NCI-H1930 (cell line): ENCODE measurements at regions not wholly inside any gene's neighbourhood (a gene's known extent, or its start where the extent isn't known, plus 50 kb on each side); places are given as distances from the start of the nearest gene placed in this dataset.

Experiments used
- DNase-seq, 2 experiments: peaks; one replicate each; lab custom pipeline; 2025; lab: John Stamatoyannopoulos, UW

GRCh38 chr18:10057894-10058791 is 144.3 kb downstream of the VAPA start:
- no peak for DNase-seq

GRCh38 chr18:10059610-10060468 is 146.0 kb downstream of the VAPA start:
- DNase-seq: no peak

- no peak for DNase-seq
These were observed 146.6 kb downstream of the VAPA start for GRCh38 chr18:10060469-10060782.

GRCh38 chr18:10060841-10061240 is 147.0 kb downstream of the VAPA start:
- DNase-seq: no peak

GRCh38 chr18:10061566-10062140 is 147.8 kb downstream of the VAPA start:
- DNase-seq: no peak

GRCh38 chr18:10062302-10063300 is 148.8 kb downstream of the VAPA start:
- no peak for DNase-seq

GRCh38 chr18:10063489-10063888 is 149.7 kb downstream of the VAPA start:
- DNase-seq: no peak

- DNase-seq: no peak
These were observed 150.5 kb downstream of the VAPA start for GRCh38 chr18:10064267-10064666.

- no peak for DNase-seq
These were observed 151.5 kb downstream of the VAPA start for GRCh38 chr18:10065296-10065695.

- DNase-seq: no peak
These were observed 154.1 kb downstream of the VAPA start for GRCh38 chr18:10067670-10068659.

GRCh38 chr18:10068766-10069567 is 155.2 kb downstream of the VAPA start:
- DNase-seq: no peak

- DNase-seq: no peak
These were observed 156.8 kb downstream of the VAPA start for GRCh38 chr18:10070561-10071000.

- no peak for DNase-seq
These were observed 158.9 kb downstream of the VAPA start for GRCh38 chr18:10072671-10073175.

GRCh38 chr18:10074110-10074509 is 160.3 kb downstream of the VAPA start:
- no peak for DNase-seq

- no peak for DNase-seq
These were observed 160.9 kb downstream of the VAPA start for GRCh38 chr18:10074728-10075127.

- no peak for DNase-seq
These were observed 162.8 kb downstream of the VAPA start for GRCh38 chr18:10076502-10077030.

GRCh38 chr18:10077986-10078385 is 164.2 kb downstream of the VAPA start:
- DNase-seq: no peak

- no peak for DNase-seq
These were observed 166.6 kb downstream of the VAPA start for GRCh38 chr18:10080372-10080771.

- no peak for DNase-seq
These were observed 167.7 kb downstream of the VAPA start for GRCh38 chr18:10081492-10081891.
